Daoy (cell line): ENCODE measurements at regions not wholly inside any gene's neighbourhood (a gene's known extent, or its start where the extent isn't known, plus 50 kb on each side); places are given as distances from the start of the nearest gene placed in this dataset.
A peak's percentile ranks its signal among the peaks of the same experiment; 100 is the strongest.
"Not testable (repeated sequence)": the region's sequence is repeated elsewhere in the genome, so short reads cannot be mapped to it uniquely, and the experiment has no call there.

Source experiments
- DNase-seq: peaks from one replicate; pipeline ENCODE4 v3.0.0-alpha.2; 2015; ENCODE audit warnings: low read depth

DNA sequence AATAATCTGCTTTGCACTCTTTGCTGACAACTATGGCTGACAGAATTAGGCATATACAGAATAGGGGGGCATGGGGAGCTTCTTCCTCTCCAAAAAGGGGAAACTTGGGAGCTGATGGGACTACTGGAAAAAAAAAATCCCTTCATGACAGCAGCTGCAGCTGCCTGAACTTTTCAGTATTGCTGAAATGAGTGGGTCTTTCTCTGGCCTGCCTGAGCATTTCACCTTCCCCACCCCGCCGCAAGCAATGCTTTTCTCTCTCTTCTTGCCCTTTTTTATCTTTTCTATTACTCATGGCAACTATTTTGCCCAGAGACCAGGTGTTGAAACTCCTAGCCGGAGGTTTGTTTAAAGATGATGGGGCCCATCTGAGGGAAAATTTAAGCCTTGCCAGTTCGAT lies 244.9 kb downstream of the SEMA3D start:
- DNase-seq, result no peak

GRCh38 chr7:84941291-84941690 lies 245.6 kb downstream of the SEMA3D start:
- DNase-seq, result no peak

GRCh38 chr7:84939888-84940287 lies 247.0 kb downstream of the SEMA3D start:
- DNase-seq, result no peak

- no peak for DNase-seq
Measured at GRCh38 chr7:84939442-84939841, 247.4 kb downstream of the SEMA3D start.

GRCh38 chr7:84924353-84924752 lies 262.5 kb downstream of the SEMA3D start:
- no peak for DNase-seq

- DNase-seq, result no peak
Measured at GRCh38 chr7:84923348-84923747, 263.5 kb downstream of the SEMA3D start.

DNA sequence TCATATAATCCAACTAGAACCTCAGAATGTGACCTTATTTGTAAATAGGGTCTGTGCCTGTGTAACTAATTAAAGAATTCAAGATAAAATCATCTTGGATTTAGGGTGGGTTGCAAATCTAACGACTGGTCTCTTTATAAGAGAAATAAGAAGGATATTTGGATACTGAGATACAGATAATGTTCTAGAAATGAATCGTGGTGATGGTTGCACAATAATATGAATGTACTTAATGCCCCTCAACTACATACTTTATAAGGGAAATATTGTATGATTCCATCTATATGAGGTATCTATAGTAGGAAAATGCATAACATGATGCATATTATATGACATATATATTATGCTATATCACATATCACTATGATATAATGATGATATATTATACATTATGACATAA lies 265.7 kb downstream of the SEMA3D start:
- no peak for DNase-seq

- DNase-seq, result not testable (repeated sequence)
Measured at GRCh38 chr7:84916973-84917372, 269.9 kb downstream of the SEMA3D start.

DNA sequence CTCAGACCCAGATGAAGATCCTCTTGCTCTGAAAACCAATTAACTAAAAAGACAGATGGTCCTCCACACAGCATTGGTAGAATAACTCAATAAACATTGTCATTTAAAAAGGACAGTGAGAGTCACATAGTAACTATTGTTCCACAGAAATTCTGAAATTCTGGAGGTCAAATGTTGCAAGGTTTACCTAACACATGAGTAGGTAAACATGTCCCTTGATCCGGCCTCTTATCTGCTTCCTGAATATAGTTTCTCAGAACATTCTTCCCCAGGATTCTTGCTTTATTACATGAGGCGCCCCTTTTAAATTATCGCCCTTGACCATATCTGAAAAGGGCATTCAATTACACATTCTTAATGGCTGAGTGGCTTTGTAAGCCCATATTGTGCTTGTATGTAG lies 270.7 kb downstream of the SEMA3D start:
- no peak for DNase-seq

DNA sequence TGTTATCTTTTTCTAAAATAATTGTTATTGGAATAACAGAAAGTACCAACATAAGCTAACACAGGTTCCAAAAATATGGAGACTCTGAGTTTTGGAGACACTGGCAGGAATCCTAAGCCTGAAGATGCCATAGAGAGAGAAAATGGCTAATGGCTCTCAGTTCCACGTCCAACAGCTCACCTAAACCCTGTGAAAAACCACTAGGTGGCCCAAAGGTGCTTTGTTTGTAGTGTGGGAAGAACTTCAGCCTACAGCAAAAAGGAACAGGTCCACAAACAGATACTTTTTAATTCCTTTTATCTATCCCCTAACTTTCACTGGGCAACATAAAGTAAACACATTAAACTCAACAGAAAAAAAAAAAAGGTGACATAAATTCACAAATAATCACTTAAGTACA lies 272.3 kb downstream of the SEMA3D start:
- DNase-seq, result no peak

DNA sequence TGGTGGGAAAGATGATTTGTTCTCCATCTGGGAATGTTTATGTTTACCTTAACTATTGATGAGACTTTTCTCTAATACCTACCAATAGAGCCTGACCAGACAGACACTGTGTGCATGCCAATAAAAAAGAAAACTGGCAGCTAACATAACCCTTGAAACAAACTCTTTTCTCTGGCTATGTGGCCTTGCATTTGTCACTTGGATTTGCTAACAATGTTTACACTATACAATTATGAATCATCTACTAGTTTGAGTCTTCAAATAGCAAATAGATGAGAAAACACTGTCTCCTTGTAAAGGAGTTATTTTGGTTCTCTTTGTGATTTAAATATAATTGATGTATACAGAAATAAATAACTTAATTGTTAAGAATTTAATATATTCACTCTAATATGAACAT lies 273.1 kb downstream of the SEMA3D start:
- DNase-seq, result no peak

DNA sequence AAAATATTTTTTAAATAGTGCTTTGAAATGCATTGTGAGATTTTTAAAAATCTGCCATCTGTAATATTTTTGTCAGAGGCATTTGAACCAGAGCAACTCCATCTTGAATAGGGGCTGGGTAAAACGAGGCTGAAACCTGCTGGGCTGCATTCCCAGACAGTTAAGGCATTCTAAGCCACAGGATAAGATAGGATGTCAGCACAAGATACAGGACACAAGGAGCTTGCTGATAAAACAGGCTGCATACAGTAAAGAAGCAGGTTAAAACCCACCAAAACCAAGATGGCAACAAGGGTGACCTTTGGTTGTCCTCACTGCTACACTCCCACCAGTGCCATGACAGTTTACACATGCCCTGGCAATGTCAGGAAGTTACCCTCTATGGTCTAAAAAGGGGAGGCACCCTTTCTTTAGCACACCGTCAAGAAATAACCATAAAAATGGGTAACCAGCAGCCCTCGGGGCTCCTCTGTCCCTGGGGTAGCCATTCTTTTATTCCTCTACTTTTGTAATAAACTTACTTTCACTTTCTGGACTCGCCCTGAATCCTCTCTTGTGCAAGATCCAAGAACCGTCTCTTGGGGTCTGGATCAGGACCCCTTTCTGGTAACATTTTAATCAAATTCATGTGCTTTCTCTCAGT lies 273.7 kb downstream of the SEMA3D start:
- DNase-seq, result peak; percentile 2

DNA sequence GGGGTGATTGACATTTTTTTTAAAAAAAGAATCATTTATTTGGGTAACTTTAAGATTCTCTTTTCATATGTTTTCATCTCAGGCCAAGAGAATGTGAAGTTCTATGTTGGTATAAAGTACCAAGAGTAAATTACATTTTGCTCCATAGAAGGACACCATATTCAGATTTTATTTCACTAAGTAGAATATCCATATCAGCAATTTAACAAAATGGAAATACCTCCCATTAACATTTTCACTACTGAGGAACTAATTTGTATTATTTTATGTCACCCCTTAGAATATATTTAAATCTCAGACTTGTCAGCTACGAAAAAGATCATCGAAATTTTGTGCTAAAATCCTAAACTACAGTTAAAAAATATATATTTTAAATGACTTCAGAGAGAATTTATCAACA lies 274.3 kb downstream of the SEMA3D start:
- no peak for DNase-seq

DNA sequence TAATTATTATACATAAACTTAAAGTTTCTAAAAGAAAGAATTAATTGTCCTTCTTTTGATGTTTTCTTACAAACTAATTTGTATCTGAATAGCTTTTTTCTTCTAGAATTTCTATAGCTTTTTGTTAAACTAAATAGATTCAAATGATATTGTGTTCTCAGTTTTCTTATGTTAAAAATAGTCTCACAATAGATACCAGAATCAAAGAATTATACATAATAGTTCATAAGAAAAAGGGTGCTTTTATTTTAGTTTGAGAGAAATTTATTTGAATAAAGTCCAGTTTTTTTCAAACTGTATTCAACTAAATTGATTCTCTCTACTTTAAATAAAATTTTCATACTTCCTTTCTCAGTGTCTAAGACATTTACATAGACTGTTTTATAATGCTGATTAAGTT lies 274.8 kb downstream of the SEMA3D start:
- DNase-seq, result no peak

DNA sequence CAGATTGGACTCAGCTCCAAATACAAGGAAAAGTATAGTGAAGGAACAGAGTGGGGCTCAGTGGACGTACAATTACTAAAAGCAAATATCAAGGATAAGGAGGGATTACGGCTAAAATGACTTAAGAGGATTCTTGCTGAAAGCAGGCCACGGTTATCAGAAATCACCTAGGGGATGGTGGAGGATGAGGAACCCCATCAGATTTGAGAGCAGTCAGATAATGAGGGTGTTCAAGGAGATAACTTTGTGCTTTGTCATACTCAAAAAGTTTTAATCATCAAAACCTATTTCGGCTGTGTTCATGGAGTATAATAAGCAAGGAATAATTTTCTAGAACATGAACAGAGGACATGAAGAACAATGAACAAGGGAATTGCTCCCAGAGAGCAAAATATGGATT lies 275.8 kb downstream of the SEMA3D start:
- DNase-seq, result no peak

GRCh38 chr7:84910322-84910721 lies 276.5 kb downstream of the SEMA3D start:
- DNase-seq, result peak; percentile 5

GRCh38 chr7:84908196-84908793 lies 278.6 kb downstream of the SEMA3D start:
- DNase-seq, result no peak

- no peak for DNase-seq
Measured at GRCh38 chr7:84906889-84907288, 280.0 kb downstream of the SEMA3D start.

GRCh38 chr7:84904561-84904960 lies 282.3 kb downstream of the SEMA3D start:
- DNase-seq, result no peak

DNA sequence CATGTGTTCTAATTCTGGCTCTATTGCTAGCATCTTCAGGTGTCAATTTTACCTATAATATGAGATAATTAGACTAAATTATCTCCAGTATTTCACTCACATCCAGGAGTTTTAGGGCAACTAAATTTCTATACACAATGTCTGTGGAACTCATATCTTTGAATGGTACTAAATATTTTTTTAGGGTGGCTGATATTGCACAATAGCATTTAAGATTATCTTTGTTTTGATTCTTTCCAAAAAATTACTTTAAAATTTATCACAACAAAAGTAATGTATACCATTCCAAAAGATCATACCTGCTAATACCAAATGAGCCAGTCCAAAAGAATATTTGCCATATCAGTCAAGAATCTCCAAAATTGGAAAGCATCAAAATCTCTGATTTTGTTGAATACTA lies 285.5 kb downstream of the SEMA3D start:
- DNase-seq, result no peak

DNA sequence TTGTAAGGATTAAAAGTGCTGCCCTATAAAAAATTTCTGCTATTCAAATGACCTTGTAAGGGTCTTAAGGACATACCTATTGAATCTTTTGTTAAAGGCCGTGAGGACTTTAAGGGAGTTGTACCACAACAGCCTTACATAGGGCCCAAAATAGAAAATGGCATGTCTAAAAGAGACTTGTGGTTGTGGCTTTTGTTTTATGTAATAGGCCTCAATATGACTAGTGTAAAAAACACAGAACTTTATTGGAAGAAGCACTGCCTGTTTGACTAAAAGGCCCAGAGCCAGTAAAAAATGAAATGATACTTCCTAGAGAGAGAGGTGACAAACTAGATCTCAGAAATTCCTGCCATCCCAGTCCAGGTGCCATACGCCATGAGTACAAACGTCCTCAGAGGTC lies 286.6 kb downstream of the SEMA3D start:
- DNase-seq, result no peak

GRCh38 chr7:84895563-84895962 lies 291.3 kb downstream of the SEMA3D start:
- DNase-seq, result no peak

DNA sequence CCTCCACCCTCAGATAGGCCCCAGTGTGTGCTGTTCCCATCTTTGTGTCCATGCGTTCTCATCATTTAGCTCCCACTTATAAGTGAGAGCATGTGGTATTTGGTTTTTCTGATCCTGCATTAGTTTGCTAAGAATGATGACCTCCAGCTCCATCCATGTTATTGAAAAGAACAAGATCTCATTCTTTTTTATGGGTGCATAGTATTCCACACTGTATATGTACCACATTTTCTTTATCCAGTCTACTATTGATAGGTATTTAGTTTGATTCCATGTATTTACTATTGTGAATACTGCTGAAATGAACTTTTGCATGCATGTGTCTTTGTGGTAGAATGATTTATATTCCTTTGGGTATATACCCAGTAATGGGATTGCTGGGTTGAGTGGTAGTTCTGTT lies 303.3 kb downstream of the SEMA3D start:
- not testable (repeated sequence) for DNase-seq
